RWPE1 (cell line): ENCODE measurements at regions not wholly inside any gene's neighbourhood (a gene's known extent, or its start where the extent isn't known, plus 50 kb on each side); places are given as distances from the start of the nearest gene placed in this dataset.

Source experiments
- CTCF ChIA-PET: fragments of 350-600 bp; sonication (Branson Sonifier 250); formaldehyde crosslinking; extraction: SDS; loops from one replicate; lab custom pipeline; 2021; lab: Yijun Ruan, JAX
- POLR2A ChIA-PET: fragments of 400-600 bp; formaldehyde crosslinking; extraction: SDS; loops from one replicate; lab custom pipeline; 2020; ENCODE audit warnings: antibody characterized with exemption; ENCODE audit not compliant: low non-redundant PET; lab: Yijun Ruan, JAX
- DNase-seq: peaks from one replicate; pipeline ENCODE4 v3.0.0; 2012; ENCODE audit warnings: low spot score
- H3K27ac ChIP-seq: fragments of 450-650 bp; 2 replicates; pipeline ENCODE4 v1.5.1; 2017
- CTCF ChIP-seq: fragments of 450-650 bp; conservative IDR thresholded peaks from 2 replicates; pipeline ENCODE4 v1.5.1; 2017; ENCODE audit warnings: low read depth, mild to moderate bottlenecking

GRCh38 chr3:64358853-64359252 is 133.6 kb upstream of the PRICKLE2 start:
- CTCF ChIA-PET: no interaction called here

GRCh38 chr3:64358176-64358575 is 132.9 kb upstream of the PRICKLE2 start:
- CTCF ChIA-PET: interaction anchor here (0.6 kb wide), 1 partner anchor 40 kb away, joined by 5 read pairs; no protein-coding TSS in a partner anchor
- no peak overlapping the region for H3K27ac ChIP-seq

More at GRCh38 chr3:64358853-64359252, 133.6 kb upstream of the PRICKLE2 start:
- TF ChIP-seq CTCF: no peak
- no peak overlapping the region for H3K27ac ChIP-seq
- POLR2A ChIA-PET: no interaction called here
- DNase-seq: no peak

GRCh38 chr3:64357481-64357880 is 132.2 kb upstream of the PRICKLE2 start:
- no peak for DNase-seq
- POLR2A ChIA-PET: no interaction called here
- TF ChIP-seq CTCF: no peak
- CTCF ChIA-PET: no interaction called here
- no peak overlapping the region for H3K27ac ChIP-seq

More at GRCh38 chr3:64358176-64358575, 132.9 kb upstream of the PRICKLE2 start:
- TF ChIP-seq CTCF: no peak
- DNase-seq: no peak
- POLR2A ChIA-PET: no interaction called here

- DNase-seq: peak; percentile 16
- TF ChIP-seq CTCF: no peak
- CTCF ChIA-PET: no interaction called here
- POLR2A ChIA-PET: no interaction called here
- peak overlapping the region; percentile 40; the same call in 1 of the 2 replicates for H3K27ac ChIP-seq
Observed at GRCh38 chr3:64355401-64355807, 130.1 kb upstream of the PRICKLE2 start.

- CTCF ChIA-PET: no interaction called here
- TF ChIP-seq CTCF: no peak
Observed at GRCh38 chr3:64354956-64355355, 129.7 kb upstream of the PRICKLE2 start.

GRCh38 chr3:64354221-64354620 is 129.0 kb upstream of the PRICKLE2 start:
- no peak for DNase-seq
- H3K27ac ChIP-seq: no peak overlapping the region
- TF ChIP-seq CTCF: no peak
- POLR2A ChIA-PET: no interaction called here
- CTCF ChIA-PET: no interaction called here

More at GRCh38 chr3:64354956-64355355, 129.7 kb upstream of the PRICKLE2 start:
- DNase-seq: no peak
- POLR2A ChIA-PET: no interaction called here
- no peak overlapping the region for H3K27ac ChIP-seq
